RPMI7951 (cell line): ENCODE measurements at regions not wholly inside any gene's neighbourhood (a gene's known extent, or its start where the extent isn't known, plus 50 kb on each side); places are given as distances from the start of the nearest gene placed in this dataset.
A peak's percentile ranks its signal among the peaks of the same experiment; 100 is the strongest.

Experiments
- DNase-seq: peaks from one replicate; pipeline ENCODE4 v3.0.0-alpha.2; 2012; ENCODE audit warnings: low read depth

DNA sequence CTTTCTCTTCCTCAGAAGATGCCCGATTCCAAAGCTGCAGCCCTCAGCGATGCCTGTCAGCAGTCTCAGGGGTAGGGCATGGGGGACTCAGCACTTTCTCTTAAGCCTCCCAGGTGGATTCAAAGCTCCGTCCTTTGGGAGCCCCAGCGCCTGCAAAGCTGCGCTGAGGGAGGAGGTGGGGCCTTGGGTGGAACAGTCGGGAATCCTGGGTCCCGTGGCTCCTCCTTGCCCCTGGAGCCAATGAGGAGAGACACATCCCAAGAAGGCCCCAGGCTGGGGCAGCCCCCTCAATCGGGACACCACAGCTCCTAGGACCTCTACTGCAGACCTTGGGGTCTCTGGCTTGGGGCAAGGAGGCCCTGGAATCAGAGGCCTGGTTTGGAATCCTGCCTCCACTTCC is 227.5 kb upstream of the IGF1R start:
- DNase-seq = no peak

DNA sequence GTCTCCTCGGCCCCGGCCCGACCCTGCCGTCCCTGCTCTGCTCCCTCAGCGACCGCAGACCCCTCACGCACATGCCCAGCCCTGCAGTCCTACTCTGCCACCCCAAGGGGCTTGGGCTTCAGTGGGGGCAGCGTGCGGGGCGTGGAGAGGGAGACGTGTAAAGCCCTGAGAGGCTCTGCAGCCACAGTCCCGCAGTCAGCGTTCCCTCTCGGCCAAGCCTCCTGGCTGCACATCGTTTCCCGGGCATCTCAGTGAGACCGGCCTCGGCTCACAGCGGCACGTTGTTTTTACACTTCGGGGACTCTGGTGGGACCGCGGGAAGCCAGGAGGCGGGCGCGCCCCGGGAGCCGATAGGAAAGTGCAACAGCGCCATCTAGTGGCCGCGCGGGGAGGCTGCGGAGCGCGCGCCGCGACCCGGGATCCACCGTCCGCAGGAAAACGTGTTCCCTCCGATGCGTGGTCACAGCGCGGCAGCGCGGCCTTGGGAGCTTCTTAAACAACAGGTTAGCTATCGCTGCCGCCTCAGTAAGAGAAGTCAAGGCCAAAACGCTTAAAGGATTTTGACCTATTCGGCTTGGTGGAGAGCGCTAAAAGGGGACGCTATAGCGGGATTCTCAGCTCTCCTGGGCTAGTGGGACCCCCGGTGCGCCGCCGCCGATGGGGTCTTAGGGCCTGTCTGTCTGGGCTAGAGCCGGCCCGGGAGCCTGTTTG is 226.8 kb upstream of the IGF1R start:
- DNase-seq = peak; percentile 41

DNA sequence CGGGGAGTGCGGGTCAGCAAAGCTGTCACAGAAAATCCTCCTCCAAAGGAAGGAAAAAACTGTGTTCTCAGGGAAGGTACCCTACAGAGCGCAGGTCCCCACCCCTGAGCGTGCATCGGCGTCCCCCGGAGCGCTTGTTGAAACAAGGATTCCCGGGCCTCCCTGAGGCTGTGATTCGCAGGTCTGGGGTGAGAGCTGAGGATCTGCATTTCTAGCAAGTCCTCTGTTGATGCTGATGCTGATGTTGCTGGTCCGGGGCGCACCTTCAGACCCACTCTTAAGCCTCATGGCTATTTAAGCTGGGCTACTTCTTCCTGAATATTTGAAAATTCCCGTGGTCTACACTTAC is 226.2 kb upstream of the IGF1R start:
- DNase-seq = no peak

DNA sequence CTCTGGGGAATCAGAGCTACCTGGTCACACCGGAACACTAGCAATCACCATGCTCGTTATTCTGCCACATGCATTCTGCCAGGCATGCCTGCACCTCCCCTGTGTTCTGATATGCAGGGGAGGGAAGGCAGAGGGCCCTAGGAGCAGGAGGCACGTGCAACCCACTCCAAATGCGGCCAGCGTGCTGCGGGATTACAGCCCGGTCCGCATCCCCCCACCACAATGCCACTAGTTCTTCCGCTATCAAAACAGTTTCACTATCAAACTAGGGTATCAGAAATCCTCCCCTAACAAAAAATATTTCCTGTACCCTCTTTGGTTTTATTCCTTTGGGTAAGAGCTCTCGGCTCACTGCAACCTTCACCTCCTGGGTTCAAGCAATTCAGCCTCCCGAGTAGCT is 223.2 kb upstream of the IGF1R start:
- no peak for DNase-seq

DNA sequence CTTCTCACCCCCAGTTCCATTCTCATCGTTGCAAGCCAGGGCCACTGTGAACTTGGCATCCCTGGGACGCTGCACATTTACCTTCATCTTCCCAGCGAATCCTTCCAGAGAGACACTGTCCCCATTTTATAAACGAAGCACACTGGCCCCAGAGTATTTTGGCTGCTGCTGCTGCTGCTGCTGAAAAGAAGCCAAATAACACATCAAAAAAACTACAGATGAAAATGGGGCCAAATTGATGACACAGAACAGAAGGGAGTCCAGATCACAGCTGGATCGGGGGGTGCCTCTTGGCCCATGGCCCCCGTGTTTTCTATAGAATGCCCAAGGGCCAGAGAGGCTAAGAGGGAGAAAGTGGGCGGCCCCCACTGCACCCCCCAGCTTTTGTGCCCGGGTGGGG is 221.0 kb upstream of the IGF1R start:
- DNase-seq = no peak

DNA sequence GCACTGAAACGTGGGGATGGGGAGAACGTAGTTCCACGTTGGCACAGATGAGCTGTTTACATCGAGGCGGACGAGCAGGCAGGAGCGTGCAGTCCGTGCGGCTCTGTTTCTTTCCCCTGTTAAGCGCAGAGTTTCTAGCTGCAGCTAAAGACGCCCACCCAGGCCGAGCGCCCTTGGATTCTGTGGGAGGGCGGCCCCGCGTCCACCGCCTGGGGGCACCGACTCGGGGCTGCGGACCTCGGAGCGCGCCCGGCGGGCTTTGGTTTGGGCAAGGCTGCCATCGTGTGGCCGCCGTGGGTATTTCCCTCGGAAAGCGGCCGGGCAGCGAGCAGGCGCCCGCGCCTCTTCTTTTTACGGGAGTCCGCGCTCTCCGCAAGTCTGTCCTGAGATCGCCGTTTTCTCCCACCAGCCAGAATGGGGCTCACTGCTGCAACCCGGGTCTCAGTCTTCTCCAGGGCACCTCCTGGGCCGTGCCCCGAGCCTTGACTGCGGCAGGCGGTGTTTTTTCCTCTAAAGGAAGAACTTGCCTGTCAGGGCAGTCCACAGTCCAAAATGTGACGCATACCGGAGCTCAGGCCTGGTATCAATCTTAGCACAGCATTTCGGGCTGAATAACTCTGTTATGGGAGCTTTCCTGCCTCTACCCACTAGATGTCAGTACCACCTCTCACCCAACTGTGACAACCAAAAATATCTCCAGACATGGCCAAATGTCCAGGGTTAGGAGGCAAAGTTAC is 219.9 kb upstream of the IGF1R start:
- DNase-seq = peak; percentile 76

DNA sequence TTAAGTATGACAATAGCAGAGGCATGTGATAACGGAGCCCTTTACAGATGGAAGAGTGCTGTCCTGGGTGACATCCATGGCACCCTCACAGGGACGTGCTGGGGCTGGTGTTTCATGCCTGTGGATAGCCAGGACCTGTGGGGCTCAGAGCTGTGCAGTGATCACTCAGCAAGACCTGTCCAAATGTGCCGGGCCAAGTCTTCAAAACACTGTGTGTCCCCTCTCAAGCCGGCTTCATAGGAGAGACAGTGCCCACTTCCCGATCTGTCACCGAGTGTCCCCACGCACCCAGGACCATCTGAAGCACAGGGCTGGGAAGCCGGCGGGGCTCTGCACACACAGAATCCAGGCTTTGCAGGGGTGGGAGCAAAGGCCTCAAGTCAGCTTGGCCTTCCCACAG is 217.2 kb upstream of the IGF1R start:
- no peak for DNase-seq

DNA sequence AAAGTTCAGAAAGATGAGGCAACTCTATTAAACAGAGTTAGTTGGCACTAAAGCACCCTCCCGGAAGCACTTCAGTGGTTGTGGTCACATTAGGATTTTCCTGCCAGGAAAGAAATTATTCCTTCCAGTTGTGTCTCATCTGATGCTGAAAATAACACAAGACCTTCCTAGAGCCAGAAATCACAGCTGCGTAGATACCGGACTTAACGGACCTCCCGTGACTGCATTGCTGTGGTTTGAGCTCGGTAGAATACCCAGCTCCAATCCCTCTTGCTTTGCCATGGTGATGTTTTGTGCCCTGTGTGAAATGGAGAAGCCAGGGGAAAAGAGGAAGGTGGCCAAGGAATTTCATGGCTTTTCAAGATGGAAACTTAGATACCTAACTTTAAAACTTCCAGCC is 215.0 kb upstream of the IGF1R start:
- peak; percentile 92 for DNase-seq

DNA sequence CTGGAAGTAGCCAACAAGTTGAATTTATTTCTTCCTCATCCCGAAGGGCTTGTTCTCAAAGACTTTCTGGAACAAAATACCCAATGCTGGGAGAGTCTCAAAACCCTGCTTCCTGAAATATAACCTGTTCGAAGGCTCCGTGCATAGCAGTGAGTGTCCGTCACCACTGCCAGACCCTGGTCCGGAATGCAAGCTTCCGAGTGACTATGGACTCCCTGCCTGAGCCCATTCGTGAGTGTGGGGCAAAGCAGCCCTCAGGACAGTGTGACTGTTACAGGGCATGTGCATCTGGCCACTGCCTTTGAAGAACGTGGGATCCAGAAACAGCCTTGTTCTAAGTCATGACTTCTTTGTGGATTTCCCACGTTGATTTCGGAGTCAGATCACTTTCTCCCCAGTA is 214.5 kb upstream of the IGF1R start:
- DNase-seq = peak; percentile 16

DNA sequence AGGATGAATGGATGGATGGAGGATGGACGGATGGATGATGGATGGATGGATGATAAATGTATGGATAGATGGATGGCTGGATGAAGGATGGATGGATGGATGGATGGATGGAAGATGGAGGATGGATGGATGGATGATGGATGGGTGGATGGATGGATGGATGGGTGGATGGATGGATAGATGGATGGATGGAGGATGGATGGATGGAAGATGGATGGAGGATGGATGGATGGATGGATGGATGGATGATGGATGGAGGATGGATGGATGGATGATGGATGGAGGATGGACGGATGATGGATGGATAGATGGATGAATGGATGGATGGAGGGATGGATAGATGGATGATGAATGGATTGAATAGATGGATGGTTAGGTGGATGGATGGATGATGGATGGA is 210.6 kb upstream of the IGF1R start:
- DNase-seq = no peak

DNA sequence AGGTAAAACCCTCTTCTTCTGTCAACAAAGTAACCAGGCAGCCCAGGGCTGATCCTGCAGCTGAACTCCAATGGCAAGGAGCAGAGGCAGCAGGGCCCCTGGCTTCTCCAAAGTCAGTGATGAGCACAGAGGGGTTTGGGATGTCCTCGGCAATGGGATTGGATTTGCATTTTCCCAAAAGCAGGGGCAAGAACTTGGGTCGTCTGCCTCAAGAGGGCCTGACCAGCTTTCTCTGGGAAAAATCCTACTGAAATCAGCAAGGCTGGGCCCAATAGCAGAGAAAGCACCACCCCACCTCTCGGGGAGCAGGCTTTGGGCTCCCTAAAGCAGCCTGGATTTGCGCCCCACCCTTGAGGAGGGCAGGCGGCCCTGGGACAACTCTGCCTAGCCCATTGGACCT is 210.0 kb upstream of the IGF1R start:
- no peak for DNase-seq

DNA sequence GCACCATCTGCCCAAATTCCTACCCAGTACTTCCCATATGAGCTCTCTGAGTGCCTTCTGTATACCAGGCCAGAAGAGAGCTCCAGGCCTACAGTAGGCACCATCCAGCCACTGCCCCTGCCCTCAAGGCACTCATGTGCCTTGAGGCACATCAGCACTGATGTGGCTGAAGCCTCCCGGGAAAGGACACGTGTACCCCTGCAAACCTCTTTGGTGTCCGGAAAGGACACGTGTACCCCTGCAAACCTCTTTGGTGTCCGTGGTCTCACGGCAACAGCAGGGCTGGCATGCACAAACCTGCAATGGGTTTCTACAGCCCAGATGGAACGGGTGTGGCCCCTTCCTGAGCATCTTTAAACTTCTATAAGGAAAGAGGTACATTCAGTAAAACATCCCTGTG is 209.4 kb upstream of the IGF1R start:
- no peak for DNase-seq

DNA sequence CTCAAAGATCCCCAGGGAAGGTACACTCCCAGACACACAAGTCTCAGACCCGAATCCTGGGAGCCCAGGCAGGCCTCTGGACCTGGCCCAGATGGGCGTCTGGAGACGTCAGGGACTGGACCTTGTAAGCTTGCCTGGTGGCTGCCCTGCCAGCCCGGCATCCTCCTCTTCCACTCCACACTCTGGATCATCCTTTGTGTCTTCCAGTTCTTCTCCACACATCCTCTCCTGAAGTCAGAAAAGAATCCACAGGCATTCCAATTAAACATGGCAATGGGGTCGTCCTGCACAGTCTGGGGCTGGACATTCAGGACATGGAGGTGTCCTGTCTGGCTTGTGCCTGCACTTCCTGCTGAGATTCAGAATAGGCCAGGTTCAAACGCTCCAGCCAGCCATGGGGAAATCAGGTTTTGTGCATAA is 208.8 kb upstream of the IGF1R start:
- no peak for DNase-seq

DNA sequence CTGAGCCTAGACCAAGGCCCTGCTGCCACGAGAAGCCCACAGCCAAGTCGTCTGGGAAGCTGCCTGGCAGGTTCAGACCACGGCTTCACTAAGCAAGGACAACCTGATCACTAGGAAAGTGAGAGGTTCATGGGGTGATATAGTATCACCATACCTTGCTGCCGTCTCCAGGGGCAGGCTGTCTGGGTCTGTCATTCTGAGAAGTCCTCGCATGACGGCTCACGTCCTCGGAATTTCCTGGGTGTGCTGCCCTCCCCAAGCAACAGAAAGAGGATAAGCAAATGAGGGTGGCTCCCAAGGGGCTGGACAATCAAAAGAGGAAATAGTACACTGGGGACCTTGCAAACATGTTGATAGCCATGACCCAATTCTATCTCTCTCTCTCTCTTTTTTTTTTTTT is 207.4 kb upstream of the IGF1R start:
- DNase-seq = no peak

DNA sequence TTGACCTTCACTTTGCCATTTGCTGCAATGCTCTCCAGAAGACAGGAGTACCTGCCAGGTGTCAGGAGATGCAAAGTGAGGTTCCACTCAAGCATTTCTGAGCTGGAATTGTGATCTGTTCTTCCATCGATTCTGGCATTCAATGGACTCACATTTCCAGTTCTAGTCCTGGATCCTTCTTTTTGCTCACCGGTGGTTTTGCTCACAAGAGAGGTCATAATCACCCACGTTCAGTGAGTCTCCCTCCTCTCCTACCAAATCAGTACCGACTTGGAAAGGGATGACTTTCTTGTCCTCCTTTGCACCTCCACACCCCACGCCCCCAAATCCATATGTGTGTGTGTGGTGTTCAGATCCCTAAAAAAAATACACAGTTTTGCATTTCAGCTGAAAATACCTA is 206.7 kb upstream of the IGF1R start:
- DNase-seq = no peak

DNA sequence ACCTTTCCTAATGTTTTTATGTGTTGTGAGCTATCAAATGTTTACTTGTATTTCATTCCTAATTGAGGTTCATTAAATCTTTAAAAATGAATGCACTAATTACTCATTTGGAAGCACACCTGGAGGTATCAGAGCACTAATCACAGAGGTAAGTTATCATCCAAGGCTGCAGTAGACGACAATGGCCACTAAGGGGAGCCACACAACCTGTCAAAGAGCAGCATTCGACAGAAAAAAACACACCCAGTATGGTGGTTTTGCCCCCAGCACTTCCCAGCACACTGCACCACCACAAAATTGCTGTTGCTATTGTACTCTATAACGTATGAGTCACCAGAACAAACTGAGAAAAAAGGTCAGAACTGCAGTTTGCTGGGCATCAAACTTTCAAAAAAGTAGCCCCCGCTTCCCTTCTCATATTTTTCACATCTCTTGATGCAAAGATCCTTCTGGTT is 205.9 kb upstream of the IGF1R start:
- peak; percentile 93 for DNase-seq

DNA sequence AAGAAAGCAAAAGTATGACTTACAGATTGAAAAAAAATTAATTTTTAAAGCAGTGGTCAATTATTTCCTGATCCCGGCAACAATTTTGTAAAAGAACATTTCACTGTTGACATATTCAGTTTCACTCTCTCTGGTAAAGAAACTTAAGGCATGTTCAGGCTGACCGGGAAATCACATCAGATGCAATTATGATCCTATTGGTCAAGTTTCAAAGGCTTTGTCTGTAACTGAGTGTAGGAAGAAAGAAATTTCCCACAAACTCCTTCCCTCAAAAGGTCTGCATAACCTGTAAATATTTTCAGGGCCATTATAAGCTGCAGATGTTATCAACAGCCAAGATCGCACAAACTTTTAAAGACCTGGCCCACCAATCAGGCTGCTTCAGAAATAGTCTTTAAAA is 205.4 kb upstream of the IGF1R start:
- no peak for DNase-seq

DNA sequence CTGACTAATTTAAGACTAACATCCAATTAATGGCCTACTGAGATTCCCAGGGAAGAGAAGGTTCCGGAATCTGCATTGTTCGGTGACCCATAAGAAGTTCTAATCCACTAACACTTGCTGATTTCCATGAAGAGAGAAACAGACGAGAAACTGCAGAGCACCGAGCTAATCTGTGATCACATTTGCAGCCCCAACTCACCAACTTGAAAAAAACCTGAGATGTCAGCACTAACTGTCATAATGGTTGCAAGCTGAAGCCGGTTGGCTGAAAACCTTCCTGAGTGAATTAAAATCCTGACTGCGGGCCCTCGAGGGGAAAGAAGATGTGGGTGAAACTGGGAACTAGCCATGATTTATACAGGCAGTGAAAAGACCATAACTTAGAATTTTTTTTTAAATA is 204.8 kb upstream of the IGF1R start:
- no peak for DNase-seq

DNA sequence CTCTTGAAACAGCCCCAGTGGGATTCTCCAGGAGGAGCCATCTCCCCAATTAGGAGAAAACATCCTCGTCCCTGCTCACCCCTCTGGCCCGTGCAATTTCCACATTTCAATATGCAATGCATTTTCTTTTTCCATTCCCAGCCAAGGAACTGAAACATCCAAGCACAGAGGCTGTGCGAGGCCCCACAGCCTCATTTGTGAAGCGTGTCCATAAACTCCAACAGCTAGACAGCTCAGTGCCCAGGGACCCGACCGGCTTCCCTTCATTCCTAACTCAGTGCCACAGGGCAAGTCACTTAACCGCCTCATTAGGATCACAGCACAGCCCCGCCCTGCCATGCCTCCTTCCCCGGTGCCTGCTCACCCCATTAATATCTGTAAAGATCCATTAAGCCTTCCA is 204.2 kb upstream of the IGF1R start:
- DNase-seq = no peak

DNA sequence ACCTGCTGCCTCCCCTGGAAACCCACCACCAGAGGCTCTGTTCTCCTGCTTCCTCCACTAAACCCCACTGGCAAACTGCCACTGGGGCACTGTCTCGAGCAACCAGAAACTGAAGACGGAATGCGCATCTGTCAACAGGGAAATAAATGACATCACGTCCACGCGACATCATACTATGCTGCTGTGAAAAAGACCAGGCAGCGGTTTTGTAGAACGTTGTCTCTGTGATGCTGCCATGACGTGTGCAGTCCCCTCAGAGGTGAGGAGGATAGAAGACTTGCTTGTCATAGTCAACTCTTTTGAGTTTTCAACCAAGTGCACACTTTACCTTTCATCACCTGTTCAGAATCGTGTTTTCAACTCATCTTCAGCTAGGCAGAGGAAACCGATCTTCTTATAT is 203.0 kb upstream of the IGF1R start:
- DNase-seq = no peak

DNA sequence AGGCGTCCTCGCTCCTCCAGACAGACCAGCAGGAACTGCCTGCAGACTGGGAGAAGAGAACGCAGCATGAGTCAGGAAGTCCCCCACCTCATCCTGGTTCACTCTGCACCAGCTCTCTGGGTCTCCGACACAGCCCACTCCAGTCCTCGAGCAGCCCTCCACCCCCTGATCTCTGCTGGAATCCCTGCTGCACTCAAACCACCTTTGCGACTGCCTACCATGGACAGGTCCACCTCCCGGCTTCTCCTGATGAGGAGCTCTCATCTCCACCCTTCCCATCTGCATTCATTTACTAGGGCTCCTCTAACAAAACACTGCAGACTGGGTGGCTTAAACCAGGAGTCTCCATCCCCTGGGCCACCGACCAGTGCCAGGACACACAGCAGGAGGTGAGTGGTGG is 202.3 kb upstream of the IGF1R start:
- no peak for DNase-seq

DNA sequence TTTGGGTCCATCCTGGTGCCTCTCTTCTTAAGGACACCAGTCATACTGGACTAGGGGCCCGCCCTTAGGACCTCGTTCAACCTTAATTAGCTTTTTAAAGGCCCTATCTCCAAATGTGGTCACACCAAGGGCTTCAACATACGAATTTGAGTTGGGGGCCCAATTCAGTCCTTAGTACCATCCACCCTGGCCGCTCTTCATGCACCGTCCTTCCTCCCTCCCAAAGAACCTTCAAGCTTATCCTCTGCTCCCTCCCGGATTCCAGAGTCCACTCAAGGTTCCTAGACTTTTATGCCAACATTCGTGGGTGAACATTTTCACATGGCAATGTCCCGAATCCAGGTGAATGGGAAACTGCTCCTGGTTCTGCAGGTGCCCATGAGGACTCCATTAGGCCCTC is 201.3 kb upstream of the IGF1R start:
- no peak for DNase-seq

DNA sequence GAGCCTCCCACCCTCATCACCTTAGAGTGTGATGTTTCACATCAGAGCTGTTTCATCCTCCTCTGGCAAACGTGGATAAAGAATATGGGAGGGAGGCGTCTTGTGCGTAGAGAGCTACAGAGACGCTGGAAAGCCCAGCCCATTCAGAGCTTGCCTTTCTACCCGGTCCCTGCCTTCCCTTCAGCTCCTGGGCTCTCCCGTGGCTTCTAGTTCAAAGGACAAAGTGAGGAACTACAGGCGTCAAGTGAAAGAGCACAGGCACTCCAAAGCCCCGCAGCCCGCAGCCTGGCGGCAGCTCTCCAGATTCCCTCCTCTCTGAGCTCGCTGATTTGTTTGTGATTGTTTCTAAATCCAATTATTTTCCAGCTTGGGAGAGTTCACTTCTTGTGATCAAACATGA is 197.1 kb upstream of the IGF1R start:
- no peak for DNase-seq

DNA sequence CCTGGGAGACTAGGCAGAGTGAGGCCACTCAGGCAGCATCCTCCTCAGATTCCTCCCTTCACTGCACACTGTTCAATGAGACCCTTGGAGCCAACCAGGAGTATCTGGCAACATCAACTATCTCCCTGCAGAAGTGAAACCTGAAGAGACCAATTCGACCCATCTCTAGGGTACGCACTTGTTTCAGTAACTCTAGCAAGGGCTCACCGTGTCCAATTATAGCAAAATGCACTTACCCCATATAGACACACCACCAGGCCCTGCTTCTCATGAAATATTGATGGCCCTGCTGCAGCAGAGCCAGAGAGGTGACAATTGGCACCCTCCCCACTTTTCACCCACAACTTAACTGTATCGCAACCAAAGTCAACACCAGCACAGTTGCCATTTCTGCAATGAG is 196.1 kb upstream of the IGF1R start:
- no peak for DNase-seq
